ENCODE measurements at regions not wholly inside any gene's neighbourhood (a gene's known extent, or its start where the extent isn't known, plus 50 kb on each side); places are given as distances from the start of the nearest gene placed in this dataset.
A peak's percentile ranks its signal among the peaks of the same experiment; 100 is the strongest.

GRCh38 chr5:90233476-90233875 lies 176.1 kb downstream of the CETN3 start:
- Histone ChIP-seq H3K9me2 (ENCODE audit: insufficient read depth) (no peaks in the 10 kb centered on the region), H3K9ac (no peak overlapping the region), H3K4me2 (ENCODE audit: unreplicated experiment) (no peak overlapping the region), H3K27ac (no peak overlapping the region), H3K9me3 (ENCODE audit: low read depth) (no peaks in the 10 kb centered on the region), H3K27me3 (replicated peaks; ENCODE audit: insufficient read depth) (no peaks in the 10 kb centered on the region), H3K4me1 (ENCODE audit: insufficient read depth) (no peaks in the 10 kb centered on the region), H2AFZ (no peak overlapping the region), H3F3A (ENCODE audit: insufficient read depth) (no peaks in the 10 kb centered on the region), H3K36me3 (ENCODE audit: low read depth) (no peaks in the 10 kb centered on the region), H4K20me1 (ENCODE audit: insufficient read depth) (no peaks in the 10 kb centered on the region), H3K4me3 (no peak overlapping the region), H3K79me2 (ENCODE audit: insufficient read depth) (no peaks in the 10 kb centered on the region)
- 0 to 2% methylated on average over 3 of the region's 3 CpGs for WGBS, 2 experiments (ENCODE audit: low coverage in 1 of 2, low lambda C conversion rate in 2 of 2, missing lambda C conversion rate in 2 of 2)
- TF ChIP-seq EZH2 (IDR thresholded peaks at IDR 0.05; ENCODE audit: insufficient read depth, poor library complexity, severe bottlenecking) = no peak
- in situ Hi-C loops (cut with MboI) = no loop called here
- DNase-seq = peak; percentile 3

- in situ Hi-C loops (cut with MboI) = no loop called here
- 56 to 70% methylated on average over 4 of the region's 4 CpGs for WGBS, 2 experiments (ENCODE audit: low coverage in 1 of 2, low lambda C conversion rate in 2 of 2, missing lambda C conversion rate in 2 of 2)
- Histone ChIP-seq H3F3A (ENCODE audit: insufficient read depth) (no peaks in the 10 kb centered on the region), H2AFZ (no peak overlapping the region), H3K4me1 (ENCODE audit: insufficient read depth) (no peaks in the 10 kb centered on the region), H3K27me3 (replicated peaks; ENCODE audit: insufficient read depth) (no peaks in the 10 kb centered on the region), H3K9me2 (ENCODE audit: insufficient read depth) (no peaks in the 10 kb centered on the region), H3K4me3 (no peak overlapping the region), H3K9me3 (ENCODE audit: low read depth) (no peaks in the 10 kb centered on the region), H3K79me2 (ENCODE audit: insufficient read depth) (no peaks in the 10 kb centered on the region), H3K36me3 (ENCODE audit: low read depth) (no peaks in the 10 kb centered on the region), H3K9ac (no peak overlapping the region), H3K27ac (no peak overlapping the region), H4K20me1 (ENCODE audit: insufficient read depth) (no peaks in the 10 kb centered on the region), H3K4me2 (ENCODE audit: unreplicated experiment) (no peak overlapping the region)
- no peak for DNase-seq
- TF ChIP-seq EZH2phosphoT487 (IDR thresholded peaks at IDR 0.05; ENCODE audit: insufficient read depth, low read depth) (no peak), EZH2 (IDR thresholded peaks at IDR 0.05; ENCODE audit: insufficient read depth, poor library complexity, severe bottlenecking) (no peak)
Observed at GRCh38 chr5:90231688-90232087, 177.9 kb downstream of the CETN3 start.

GRCh38 chr5:90227683-90228082 lies 181.9 kb downstream of the CETN3 start:
- Histone ChIP-seq H3F3A (ENCODE audit: insufficient read depth) (no peaks in the 10 kb centered on the region), H3K9me2 (ENCODE audit: insufficient read depth) (no peaks in the 10 kb centered on the region), H3K9ac (no peak overlapping the region), H3K4me1 (ENCODE audit: insufficient read depth) (no peaks in the 10 kb centered on the region), H3K4me2 (ENCODE audit: unreplicated experiment) (no peak overlapping the region), H2AFZ (no peak overlapping the region), H3K9me3 (ENCODE audit: low read depth) (no peaks in the 10 kb centered on the region), H3K27me3 (replicated peaks; ENCODE audit: insufficient read depth) (no peaks in the 10 kb centered on the region), H3K36me3 (ENCODE audit: low read depth) (no peaks in the 10 kb centered on the region), H3K4me3 (no peak overlapping the region), H3K79me2 (ENCODE audit: insufficient read depth) (no peaks in the 10 kb centered on the region), H3K27ac (no peak overlapping the region), H4K20me1 (ENCODE audit: insufficient read depth) (no peaks in the 10 kb centered on the region)
- TF ChIP-seq EZH2phosphoT487 (IDR thresholded peaks at IDR 0.05; ENCODE audit: insufficient read depth, low read depth) (no peak), EZH2 (IDR thresholded peaks at IDR 0.05; ENCODE audit: insufficient read depth, poor library complexity, severe bottlenecking) (no peak)
- in situ Hi-C loops (cut with MboI) = no loop called here
- 2 to 4% methylated on average over 3 of the region's 3 CpGs for WGBS, 2 experiments (ENCODE audit: low coverage in 1 of 2, low lambda C conversion rate in 2 of 2, missing lambda C conversion rate in 2 of 2)
- no peak for DNase-seq

GRCh38 chr5:90226433-90227099 lies 183.0 kb downstream of the CETN3 start:
- Histone ChIP-seq H3K36me3 (ENCODE audit: low read depth) (no peaks in the 10 kb centered on the region), H3K4me2 (ENCODE audit: unreplicated experiment) (no peak overlapping the region), H3F3A (ENCODE audit: insufficient read depth) (no peaks in the 10 kb centered on the region), H2AFZ (no peak overlapping the region), H3K4me3 (no peak overlapping the region), H3K4me1 (ENCODE audit: insufficient read depth) (no peaks in the 10 kb centered on the region), H3K9ac (no peak overlapping the region), H3K79me2 (ENCODE audit: insufficient read depth) (no peaks in the 10 kb centered on the region), H3K27me3 (replicated peaks; ENCODE audit: insufficient read depth) (no peaks in the 10 kb centered on the region), H4K20me1 (ENCODE audit: insufficient read depth) (no peaks in the 10 kb centered on the region), H3K9me2 (ENCODE audit: insufficient read depth) (no peaks in the 10 kb centered on the region), H3K27ac (no peak overlapping the region), H3K9me3 (ENCODE audit: low read depth) (no peaks in the 10 kb centered on the region)
- DNase-seq = no peak
- TF ChIP-seq EZH2phosphoT487 (IDR thresholded peaks at IDR 0.05; ENCODE audit: insufficient read depth, low read depth) (no peak), EZH2 (IDR thresholded peaks at IDR 0.05; ENCODE audit: insufficient read depth, poor library complexity, severe bottlenecking) (no peak)
- in situ Hi-C loops (cut with MboI) = no loop called here
- WGBS, 2 experiments (ENCODE audit: low coverage in 1 of 2, low lambda C conversion rate in 2 of 2, missing lambda C conversion rate in 2 of 2) = 35 to 38% methylated on average over 2 of the region's 2 CpGs

- no peak overlapping the region for H3K9ac ChIP-seq
- H3K27ac ChIP-seq = no peak overlapping the region
- no peaks in the 10 kb centered on the region for H3K27me3 ChIP-seq (replicated peaks; ENCODE audit: insufficient read depth)
- H4K20me1 ChIP-seq (ENCODE audit: insufficient read depth) = no peaks in the 10 kb centered on the region
- H3K4me2 ChIP-seq (ENCODE audit: unreplicated experiment) = no peak overlapping the region
- in situ Hi-C loops (cut with MboI) = no loop called here
- H3K36me3 ChIP-seq (ENCODE audit: low read depth) = no peaks in the 10 kb centered on the region
- H3F3A ChIP-seq (ENCODE audit: insufficient read depth) = no peaks in the 10 kb centered on the region
- H3K4me3 ChIP-seq = no peak overlapping the region
- no peak for TF ChIP-seq EZH2phosphoT487 (IDR thresholded peaks at IDR 0.05; ENCODE audit: insufficient read depth, low read depth)
- TF ChIP-seq EZH2 (IDR thresholded peaks at IDR 0.05; ENCODE audit: insufficient read depth, poor library complexity, severe bottlenecking) = no peak
- no peaks in the 10 kb centered on the region for H3K4me1 ChIP-seq (ENCODE audit: insufficient read depth)
- H3K79me2 ChIP-seq (ENCODE audit: insufficient read depth) = no peaks in the 10 kb centered on the region
- whole genome bisulfite sequencing, 2 experiments (ENCODE audit: low coverage in 1 of 2, low lambda C conversion rate in 2 of 2, missing lambda C conversion rate in 2 of 2) = 67 to 89% methylated on average over 1 of the region's 1 CpG
- no peaks in the 10 kb centered on the region for H3K9me2 ChIP-seq (ENCODE audit: insufficient read depth)
- no peaks in the 10 kb centered on the region for H3K9me3 ChIP-seq (ENCODE audit: low read depth)
- DNase-seq = no peak
- no peak overlapping the region for H2AFZ ChIP-seq
Observed at GRCh38 chr5:90224342-90224741, 185.2 kb downstream of the CETN3 start.
